ENCODE measurements at regions not wholly inside any gene's neighbourhood (a gene's known extent, or its start where the extent isn't known, plus 50 kb on each side); places are given as distances from the start of the nearest gene placed in this dataset.

GRCh38 chr5:116382874-116383266 is 191.8 kb downstream of the SEMA6A start:
- H3K36me3 ChIP-seq (replicated peaks in 1 of 2; ENCODE audit: control insufficient read depth in 1 of 2, insufficient read depth in 2 of 2, low read length in 1 of 2) = no peaks in the 10 kb centered on the region
- DNase-seq = no peak
- no peak overlapping the region for H3K4me3 ChIP-seq (ENCODE audit: low read depth in 2 of 2, low read length in 1 of 2)
- H3K4me2 ChIP-seq = no peak overlapping the region
- H3K27ac ChIP-seq (ENCODE audit: low read depth in 2 of 2, low read length in 1 of 2) = no peak overlapping the region
- no peaks in the 10 kb centered on the region for H4K20me1 ChIP-seq (ENCODE audit: insufficient read depth)
- no peaks in the 10 kb centered on the region for H3K79me2 ChIP-seq (ENCODE audit: insufficient read depth)
- no peaks in the 10 kb centered on the region for H3K9me3 ChIP-seq
- POLR2A ChIA-PET = no interaction called here
- H3K27me3 ChIP-seq (ENCODE audit: insufficient read depth) = no peaks in the 10 kb centered on the region
- H3F3A ChIP-seq (replicated peaks; ENCODE audit: insufficient read depth) = no peaks in the 10 kb centered on the region
- H2AFZ ChIP-seq (ENCODE audit: low read depth) = no peak overlapping the region
- CTCF ChIA-PET = interaction anchor here (0.6 to 1.2 kb wide), 2 partner anchors 18 to 765 kb away, joined by 3 read pairs; no protein-coding TSS in a partner anchor
- peaks cover 0 to 13% of the 10 kb centered on the region in 2 experiments; a peak in 1 of 4 replicates for H3K4me1 ChIP-seq (ENCODE audit: control insufficient read depth in 1 of 2, insufficient read depth in 2 of 2, low read depth in 1 of 2, low read length in 1 of 2)
- no peak for TF ChIP-seq FOXM1 (IDR thresholded peaks at IDR 0.05; ENCODE audit: low read depth)
- TF ChIP-seq SIN3A (IDR thresholded peaks at IDR 0.05; ENCODE audit: borderline replicate concordance, low read depth, low read length) = no peak
- no peaks in the 10 kb centered on the region for H3K9me2 ChIP-seq
- WGBS (ENCODE audit: low lambda C conversion rate) = 43% methylated on average over 3 of the region's 3 CpGs
- no peak overlapping the region for H3K9ac ChIP-seq

GRCh38 chr5:116382032-116382873 is 192.4 kb downstream of the SEMA6A start:
- Histone ChIP-seq H2AFZ (ENCODE audit: low read depth) (no peak overlapping the region), H3K9me3 (no peaks in the 10 kb centered on the region), H3K27ac (ENCODE audit: low read depth in 2 of 2, low read length in 1 of 2) (no peak overlapping the region), H3K9ac (no peak overlapping the region), H4K20me1 (ENCODE audit: insufficient read depth) (no peaks in the 10 kb centered on the region), H3K79me2 (ENCODE audit: insufficient read depth) (no peaks in the 10 kb centered on the region), H3K36me3 (replicated peaks in 1 of 2; ENCODE audit: control insufficient read depth in 1 of 2, insufficient read depth in 2 of 2, low read length in 1 of 2) (no peaks in the 10 kb centered on the region), H3K4me1 (ENCODE audit: control insufficient read depth in 1 of 2, insufficient read depth in 2 of 2, low read depth in 1 of 2, low read length in 1 of 2) (peaks cover 0 to 13% of the 10 kb centered on the region in 2 experiments; a peak in 1 of 4 replicates), H3F3A (replicated peaks; ENCODE audit: insufficient read depth) (no peaks in the 10 kb centered on the region), H3K27me3 (ENCODE audit: insufficient read depth) (no peaks in the 10 kb centered on the region), H3K4me2 (no peak overlapping the region), H3K9me2 (no peaks in the 10 kb centered on the region), H3K4me3 (ENCODE audit: low read depth in 2 of 2, low read length in 1 of 2) (no peak overlapping the region)
- ChIA-PET CTCF (interaction anchor here (1.2 kb wide), 1 partner anchor 18 kb away, joined by 3 read pairs; no protein-coding TSS in a partner anchor), POLR2A (no interaction called here)
- DNase-seq = no peak
- TF ChIP-seq TEAD4 (IDR thresholded peaks at IDR 0.05; ENCODE audit: borderline replicate concordance, insufficient read depth) (no peak), JUND (IDR thresholded peaks at IDR 0.05) (no peak), SIN3A (IDR thresholded peaks at IDR 0.05; ENCODE audit: borderline replicate concordance, low read depth, low read length) (no peak), MEF2A (IDR thresholded peaks at IDR 0.05; ENCODE audit: borderline replicate concordance, low read depth) (no peak), GABPA (IDR thresholded peaks at IDR 0.05; ENCODE audit: low read depth) (no peak), GATA2 (CRISPR knock-in tag; IDR thresholded peaks at IDR 0.05) (no peak), TCF12 (IDR thresholded peaks at IDR 0.05) (no peak), NFIC (IDR thresholded peaks at IDR 0.05; ENCODE audit: borderline replicate concordance) (no peak), NRF1 (IDR thresholded peaks at IDR 0.05; ENCODE audit: low read depth, low read length) (no peak), MXI1 (IDR thresholded peaks at IDR 0.05; ENCODE audit: low read depth, low read length) (no peak), ZBTB33 (IDR thresholded peaks at IDR 0.05; ENCODE audit: borderline replicate concordance, low read depth) (no peak), RFX5 (IDR thresholded peaks at IDR 0.05; ENCODE audit: low read length) (no peak), USF1 (IDR thresholded peaks at IDR 0.05; ENCODE audit: borderline replicate concordance, low read depth) (no peak), FOSL2 (IDR thresholded peaks at IDR 0.05; ENCODE audit: borderline replicate concordance, low read depth) (no peak), RCOR1 (IDR thresholded peaks at IDR 0.05; ENCODE audit: low read length) (no peak), YY1 (IDR thresholded peaks at IDR 0.05; ENCODE audit: low read depth) (no peak)
- 85% methylated on average over 13 of the region's 13 CpGs for WGBS (ENCODE audit: low lambda C conversion rate)

Measured in SK-N-SH (cell line).